HG02973 (cell line): ENCODE measurements at regions not wholly inside any gene's neighbourhood (a gene's known extent, or its start where the extent isn't known, plus 50 kb on each side); places are given as distances from the start of the nearest gene placed in this dataset.

Experiments
- ATAC-seq: cut with Tn5 transposase; IDR thresholded peaks from one replicate; pipeline ENCODE4 v1.9.1; 2021; ENCODE audit warnings: moderate library complexity; ENCODE audit not compliant: unreplicated experiment

DNA sequence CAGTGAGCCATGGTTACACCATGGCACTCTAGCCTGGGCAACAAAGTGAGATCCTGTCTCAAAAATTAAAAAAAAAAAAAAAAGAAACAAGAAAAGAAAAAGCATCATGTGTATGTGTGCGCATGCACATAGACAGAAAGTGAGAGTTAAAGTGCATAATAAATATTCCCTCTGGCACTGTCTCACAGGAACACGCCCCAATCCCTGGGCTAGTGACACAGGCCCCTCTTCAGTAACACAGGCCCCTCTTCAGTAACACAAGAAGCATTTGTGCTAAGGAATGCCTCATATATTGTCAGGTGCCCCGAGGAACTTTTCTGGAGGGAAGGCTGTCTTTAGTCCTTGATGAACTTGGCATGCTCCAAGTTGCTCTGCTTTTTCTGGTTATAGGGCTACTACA lies 57.5 kb downstream of the RPL27A start:
- no peak for ATAC-seq

DNA sequence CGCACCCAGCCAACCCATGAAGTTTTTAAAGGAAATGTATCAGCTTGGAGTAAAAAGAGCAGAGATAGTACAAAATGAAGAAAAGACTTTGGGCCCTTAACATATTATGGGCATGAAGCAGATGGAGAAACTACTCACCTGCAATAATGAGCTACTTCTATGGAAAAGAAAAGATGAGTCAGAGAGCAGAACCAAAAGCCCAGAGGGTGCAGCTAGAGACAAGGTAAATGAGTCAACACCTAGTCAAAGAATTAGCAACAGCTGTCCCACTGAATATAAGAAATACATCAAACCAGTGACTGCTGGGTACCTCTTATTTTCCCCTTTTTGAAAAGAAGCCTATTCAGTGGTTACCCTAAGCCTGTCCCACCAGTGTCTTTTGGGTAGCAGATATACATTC lies 61.8 kb downstream of the RPL27A start:
- ATAC-seq = no peak

DNA sequence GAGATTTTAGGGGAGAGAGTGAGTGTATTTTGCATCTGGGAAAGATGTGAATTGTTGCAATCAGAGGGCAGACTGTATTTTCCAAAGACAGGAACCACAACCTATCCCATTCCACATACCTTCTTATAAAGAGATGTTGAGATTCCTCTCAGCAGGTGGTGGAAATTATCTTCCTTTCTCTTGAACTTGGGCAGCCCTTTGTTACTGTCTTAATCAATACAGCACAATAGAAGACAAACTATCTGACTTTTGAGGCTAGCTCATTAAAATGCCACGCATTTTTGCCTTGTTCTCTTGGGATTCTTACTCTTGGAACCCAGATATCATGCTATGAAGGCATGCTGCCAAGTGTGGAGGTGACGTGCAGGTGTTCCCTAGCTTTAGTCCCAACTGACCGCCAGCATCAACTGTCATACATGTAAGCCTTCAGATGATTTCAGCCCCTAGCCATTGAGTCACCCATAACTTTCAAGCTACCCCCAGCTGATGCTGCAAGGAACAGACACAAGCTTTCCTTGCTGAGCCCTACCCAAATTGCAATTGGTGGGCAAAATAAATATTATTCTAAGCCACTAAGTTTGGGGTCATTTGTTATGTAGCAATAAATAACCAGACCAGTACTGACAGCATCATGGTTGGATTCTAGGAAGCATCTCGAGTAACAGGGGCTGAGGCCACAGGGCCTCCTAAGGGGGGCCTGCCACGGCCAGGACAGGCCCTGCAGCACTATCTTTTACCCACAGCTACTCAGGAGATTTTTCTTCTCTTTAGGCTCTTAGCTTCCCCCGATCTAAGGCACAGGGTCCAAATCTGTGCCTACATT lies 63.0 kb downstream of the RPL27A start:
- no peak for ATAC-seq

DNA sequence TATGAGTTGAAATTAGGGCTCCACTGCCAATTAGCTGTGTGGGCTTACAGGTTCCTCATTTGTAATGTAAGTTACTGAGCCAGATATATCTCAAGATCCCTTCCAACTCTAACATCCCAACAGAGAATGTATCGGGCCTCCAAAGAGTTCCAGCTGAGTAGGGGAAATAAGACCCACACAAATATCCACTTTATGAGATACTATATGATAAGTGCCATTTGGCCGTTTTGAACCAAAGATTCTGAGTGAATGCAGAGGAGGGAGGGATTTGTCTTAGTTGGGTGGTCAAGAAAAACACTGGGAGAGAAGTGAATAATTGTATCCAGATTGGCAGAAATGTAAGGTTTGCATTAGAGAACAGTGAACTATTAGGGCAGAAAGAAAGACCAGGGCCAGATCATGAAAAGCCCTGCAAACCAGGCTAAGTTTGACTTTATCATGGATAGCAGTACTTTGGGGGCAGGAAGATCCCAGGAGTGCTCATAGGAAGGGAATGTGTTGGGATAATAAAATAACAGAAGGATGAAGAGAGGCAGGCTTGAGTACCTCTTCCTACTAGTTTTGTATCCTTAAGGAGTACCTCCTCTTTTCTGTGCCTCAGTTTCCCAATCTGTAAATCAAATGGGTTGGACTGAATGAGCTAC lies 63.9 kb downstream of the RPL27A start:
- no peak for ATAC-seq

DNA sequence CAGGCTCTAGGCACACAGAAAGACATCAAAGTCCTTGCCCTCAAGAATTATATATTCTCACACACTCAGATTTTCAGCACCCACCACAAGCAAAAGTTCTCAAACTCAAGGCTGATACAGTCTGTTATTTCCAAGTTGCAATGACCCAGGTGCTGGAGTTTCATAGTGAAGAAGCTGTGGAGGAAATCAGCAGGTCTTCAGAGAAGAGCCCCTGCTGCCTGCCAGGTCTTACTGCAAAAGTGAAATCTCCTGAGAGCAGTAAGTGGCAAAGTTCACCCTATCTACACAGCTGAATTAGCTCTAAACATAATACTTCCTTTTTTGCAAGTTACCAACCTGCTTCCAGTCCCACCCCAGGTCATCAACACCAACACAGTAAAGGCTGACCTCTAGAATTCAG lies 64.6 kb downstream of the RPL27A start:
- no peak for ATAC-seq

DNA sequence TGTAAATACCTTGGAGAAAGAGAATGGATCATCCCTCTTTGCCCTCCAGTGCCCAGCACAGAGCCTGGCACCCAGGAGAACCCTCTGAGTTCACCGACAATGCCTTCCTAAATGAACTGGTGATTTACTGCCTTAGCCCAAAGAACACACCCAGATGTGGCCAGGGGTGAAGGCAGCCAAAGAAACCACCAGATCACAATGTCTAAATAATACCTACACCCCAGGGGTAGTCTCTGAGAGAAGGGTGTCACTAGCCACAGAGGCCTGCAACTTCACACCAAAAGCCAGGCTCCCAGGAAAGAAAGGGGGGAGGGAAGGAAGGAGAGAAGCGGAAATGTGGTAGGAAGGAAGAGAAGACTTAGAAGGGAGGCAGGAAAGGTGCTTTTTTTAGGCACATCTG lies 65.7 kb downstream of the RPL27A start:
- no peak for ATAC-seq

DNA sequence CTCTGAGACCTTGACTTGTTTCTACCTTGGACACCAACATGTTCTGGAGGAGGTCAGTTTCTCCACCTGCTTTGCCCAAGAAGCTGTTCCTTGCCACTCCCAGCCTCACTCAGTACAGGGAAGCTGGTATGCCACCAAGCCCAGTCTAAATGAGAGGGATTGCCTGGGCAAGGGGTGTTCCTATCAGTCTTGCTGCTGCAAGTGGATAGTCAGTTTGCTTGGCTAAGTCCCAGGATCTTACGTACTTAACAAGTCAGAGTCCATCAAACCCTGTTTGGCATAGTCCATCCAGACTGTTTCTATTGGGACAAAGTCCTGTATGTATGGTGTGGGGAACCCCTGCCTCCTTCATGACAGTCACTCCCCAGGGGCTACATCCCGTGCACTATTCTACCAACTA lies 66.6 kb downstream of the RPL27A start:
- ATAC-seq = no peak

DNA sequence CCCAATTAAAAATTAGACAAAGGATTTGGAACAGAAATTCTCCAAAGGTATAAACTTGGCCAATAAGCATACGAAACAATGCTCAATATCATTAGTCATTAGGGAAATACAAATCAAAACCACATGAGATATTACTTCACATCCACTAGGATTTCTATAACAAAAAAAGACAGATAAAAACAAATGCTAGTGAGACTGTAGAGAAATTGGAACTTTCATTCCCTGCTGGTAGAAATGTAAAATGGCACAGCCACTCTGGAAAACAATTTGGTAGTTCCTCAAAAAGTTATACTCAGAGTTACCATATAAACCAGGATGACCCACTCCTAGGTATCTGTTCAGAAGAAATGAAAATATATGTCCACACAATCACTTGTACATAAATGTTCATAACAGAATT lies 71.6 kb downstream of the RPL27A start:
- no peak for ATAC-seq

DNA sequence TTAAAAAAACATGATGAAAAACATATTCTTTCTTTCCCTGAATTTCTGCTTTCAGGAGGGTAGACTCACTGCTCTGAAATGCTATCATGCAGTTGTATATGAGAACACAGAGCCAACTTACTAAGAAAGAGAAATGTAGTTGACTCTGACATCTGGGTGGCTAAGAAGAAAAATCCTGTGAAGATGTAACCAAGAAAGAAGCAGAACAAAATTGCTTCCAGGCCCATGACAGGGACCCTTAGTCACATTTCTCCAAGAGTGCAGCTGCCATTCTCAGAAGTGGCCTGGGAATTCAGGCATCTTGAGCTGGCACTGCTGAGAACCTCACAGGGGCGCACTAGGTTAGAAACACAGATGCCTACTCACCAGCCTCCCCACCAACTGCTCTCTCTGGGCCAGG lies 73.6 kb downstream of the RPL27A start:
- ATAC-seq = no peak

DNA sequence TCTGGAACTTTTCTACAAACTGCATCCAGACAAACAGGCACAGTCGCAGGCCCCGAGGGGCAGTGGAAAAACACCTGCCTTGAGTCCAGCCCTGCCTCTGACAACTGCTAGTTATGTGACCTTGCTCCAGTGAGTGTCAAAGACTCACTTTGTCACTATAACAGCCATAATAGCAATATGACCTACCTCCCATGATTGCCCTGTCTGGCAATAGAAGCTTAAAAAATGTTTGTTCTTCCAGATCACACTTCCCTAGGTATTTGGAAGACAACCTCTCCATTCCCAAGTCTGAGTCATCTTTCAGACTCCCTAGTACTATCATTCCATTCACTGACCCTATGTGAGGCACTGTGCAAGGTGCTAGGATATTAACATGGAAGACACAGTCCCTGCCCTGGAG lies 74.5 kb downstream of the RPL27A start:
- ATAC-seq = no peak

DNA sequence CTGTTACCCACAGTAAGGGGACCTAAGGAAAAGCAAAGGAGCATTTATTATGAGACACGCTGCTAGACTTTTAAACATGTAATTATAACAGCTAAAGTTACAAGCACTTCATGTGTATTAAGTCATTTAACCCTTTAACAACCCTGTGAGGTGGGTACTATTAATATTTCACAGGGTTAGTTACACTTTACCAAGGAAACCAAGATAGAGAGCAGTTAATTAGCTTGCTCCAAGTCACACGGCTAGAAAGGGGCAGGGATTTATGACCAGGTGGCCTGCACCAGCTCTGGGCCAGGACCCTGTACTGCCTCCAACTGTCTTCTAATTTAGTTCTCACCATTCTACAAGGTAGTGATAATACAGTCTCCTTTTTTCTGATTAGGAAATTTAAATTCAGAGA lies 74.9 kb downstream of the RPL27A start:
- no peak for ATAC-seq

DNA sequence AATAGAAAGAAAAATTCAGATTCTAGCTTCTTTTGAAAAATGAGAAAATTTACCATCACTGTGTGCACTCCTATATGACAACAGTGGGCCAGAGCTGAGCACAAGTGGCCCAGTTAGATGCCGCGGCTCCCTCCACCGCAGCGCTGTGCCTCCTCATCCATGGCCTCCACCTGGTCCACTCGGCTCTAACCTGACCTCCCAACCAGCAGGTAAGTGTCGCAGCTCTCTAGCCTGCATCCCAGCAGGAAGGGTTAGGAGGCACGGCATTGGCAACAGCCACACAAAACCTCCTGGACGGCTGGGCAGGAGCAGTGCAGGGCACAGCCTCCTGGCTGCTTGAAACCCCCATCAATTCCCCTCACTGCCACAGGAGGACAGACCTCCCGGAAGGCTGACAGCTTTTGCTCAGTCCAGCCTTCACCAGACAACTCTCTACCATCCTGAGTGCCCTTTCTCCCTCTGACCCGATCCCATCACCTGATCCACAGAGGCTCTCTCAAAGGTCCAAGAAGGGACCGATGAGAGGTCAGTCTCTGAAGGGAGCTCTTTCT lies 76.1 kb downstream of the RPL27A start:
- ATAC-seq = no peak

DNA sequence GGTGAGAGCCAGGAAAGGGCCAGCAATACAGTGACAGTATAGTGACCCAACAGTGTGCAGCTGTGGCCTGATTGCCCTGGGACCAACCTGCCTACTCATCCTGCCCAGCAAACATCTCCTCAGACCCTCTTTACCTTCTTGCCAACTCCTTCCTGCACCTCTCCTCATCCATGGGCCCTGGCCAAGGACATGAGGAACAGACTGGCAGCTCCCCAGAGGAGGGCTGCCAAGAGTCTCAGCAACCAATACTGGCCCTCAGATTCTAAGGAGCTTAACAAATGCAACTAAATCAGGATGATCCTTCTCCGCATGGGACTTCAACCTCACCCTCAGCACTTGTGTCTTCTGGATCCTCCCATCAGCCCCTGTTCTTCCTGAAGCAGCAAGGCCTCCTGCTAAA lies 77.0 kb downstream of the RPL27A start:
- no peak for ATAC-seq

DNA sequence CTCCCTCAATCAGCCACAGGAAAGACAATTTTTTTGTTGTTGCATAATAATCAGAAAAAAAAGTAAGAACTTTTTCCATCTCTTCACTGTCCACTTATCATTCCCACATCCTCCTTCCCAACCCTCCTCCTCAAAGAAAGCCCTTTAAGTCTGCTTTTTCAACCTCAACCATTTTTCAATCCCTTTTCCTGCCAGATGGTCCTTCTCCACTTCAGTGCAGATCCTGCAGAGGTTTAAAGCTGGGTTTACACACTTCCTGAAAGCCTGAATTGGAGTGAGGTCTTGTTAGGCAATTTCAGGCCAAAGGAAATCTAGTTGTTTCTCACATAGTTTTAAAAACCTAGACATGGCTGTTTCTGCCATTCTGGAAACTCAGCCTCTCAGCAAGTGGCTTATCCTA lies 78.3 kb downstream of the RPL27A start:
- no peak for ATAC-seq

DNA sequence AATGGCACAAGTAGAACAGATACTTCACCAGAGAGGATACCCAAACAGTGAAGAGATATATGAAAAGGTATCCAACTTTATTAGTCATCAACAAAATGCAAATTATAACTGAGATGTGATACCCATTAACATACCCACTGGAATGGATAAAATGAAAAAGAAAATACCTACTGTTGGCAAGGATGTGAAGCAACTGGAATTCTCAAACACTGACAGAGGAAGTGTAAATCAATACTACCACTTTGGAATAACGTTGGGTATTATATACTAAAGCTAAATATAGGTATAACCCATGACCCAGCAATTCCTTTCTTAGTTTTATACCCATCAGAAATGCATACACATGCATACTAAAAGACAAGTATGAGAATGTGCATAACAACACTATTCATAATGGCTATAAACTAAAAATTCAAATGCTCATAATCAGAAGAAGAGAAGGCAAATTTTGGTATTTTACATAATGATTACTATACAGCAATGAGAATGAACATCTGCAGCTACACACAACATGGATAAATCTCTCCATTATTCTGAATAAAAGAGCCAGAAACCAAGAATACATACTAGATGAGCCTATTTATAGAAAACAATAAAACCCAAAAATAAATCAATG lies 80.6 kb downstream of the RPL27A start:
- no peak for ATAC-seq

DNA sequence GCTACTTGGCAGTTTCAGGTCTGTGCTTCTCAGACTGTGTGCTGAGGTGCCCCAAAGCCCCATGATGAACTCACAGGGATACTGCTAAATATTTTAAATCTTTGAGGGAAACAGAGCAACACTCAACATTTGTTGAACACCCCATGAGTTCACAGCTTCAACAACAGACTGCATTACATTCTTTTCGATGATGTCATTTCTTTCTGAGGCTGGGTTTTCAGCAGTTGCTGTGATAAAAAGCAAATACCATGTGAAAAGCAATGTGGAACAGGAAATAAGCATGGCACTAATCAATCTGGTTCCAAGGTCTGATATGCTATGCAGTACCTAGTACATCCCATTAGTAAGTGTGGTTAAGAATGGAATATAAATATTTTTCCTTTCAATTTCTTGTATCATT lies 82.7 kb downstream of the RPL27A start:
- no peak for ATAC-seq

DNA sequence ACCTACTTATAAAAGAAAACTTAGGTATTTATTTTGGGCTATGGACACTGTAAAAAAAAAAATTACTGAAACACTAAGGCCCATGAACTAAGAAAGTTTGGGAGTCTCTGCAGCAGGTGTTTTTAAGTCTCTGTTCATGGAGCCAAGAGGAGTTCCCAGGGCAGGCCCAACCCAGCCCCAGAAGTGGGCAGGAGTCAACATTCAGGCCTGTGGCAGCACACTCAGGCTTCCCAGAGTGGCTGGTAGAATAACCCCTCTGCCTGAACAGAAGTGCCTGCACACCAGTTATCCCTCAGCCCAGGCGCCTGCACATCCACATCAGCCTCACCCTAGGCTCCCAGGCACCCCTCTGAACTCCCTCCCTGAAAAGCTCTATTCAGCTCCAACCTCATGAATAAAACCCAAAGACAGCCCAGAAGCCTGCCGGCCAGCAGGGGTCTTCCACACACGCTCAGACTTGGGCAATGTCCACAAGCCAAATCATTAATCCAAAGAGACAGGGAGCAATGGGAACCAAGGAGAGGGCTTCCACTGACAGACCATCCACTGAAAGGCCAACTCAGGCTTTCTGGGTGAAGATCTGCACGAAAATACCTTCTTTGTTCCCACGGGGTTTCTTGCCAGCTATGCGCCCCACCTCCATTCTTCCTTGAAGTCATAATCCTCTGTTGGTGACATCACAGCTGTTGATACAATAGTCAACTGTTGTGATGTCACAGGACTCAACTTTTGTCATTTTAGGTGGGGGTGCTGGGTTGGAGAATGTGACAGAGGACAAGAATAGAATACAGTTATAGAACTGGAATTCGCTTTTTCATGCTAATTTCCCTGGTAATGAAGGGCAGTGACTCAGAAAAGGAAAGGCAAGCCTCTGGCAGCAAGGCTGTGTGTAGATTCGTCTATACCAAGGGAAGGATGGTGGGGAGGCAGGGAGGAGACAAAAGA lies 83.7 kb downstream of the RPL27A start:
- no peak for ATAC-seq

DNA sequence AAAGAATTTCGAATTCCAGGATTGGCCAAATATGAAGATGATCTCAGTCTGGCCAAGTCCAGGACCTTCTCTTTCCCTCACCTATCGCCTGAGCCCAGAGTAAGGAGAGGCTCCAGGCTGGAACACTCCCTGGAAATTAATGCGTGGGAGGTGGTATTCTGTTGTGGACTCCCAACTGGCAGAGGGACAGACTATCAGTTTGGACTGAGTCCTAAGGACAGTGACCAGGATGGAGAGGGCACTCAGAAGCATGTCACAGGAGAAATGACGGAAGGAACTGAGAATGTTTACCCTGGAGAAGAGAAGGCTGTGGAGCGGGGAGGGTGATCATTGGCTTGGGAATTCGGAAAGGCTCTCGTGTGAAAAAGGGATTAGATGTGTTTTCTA lies 84.4 kb downstream of the RPL27A start:
- ATAC-seq = no peak

DNA sequence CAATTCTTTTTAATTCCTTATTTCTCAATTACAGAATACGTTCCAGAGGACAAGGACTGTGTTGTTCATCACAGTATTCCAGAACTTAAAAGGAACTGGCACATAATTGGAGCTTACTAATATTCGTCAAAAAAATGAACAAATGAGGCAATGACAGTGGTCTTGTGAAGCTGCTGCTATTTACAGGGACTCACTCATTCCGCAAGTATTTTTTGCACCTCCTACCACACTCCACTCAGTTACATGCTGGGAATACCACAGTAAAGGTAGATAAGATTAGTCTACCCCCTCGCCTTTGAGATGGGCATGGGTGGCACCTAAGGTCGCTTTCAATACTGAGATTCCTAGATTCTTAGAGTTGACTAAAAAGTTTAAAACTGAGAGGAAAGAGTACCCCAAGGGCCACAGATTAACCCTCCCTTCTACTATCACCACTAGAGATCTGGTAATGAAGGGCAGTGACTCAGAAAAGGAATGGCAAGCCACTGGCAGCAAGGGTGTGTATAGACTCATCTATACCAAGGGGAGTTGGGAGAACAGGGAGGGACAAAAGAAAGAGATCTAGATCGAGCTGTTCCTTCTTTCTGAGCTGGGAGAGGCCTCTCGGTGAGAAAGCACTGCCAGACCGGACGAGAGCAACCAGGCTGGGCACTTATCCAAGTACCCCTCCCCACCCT lies 85.0 kb downstream of the RPL27A start:
- no peak for ATAC-seq

DNA sequence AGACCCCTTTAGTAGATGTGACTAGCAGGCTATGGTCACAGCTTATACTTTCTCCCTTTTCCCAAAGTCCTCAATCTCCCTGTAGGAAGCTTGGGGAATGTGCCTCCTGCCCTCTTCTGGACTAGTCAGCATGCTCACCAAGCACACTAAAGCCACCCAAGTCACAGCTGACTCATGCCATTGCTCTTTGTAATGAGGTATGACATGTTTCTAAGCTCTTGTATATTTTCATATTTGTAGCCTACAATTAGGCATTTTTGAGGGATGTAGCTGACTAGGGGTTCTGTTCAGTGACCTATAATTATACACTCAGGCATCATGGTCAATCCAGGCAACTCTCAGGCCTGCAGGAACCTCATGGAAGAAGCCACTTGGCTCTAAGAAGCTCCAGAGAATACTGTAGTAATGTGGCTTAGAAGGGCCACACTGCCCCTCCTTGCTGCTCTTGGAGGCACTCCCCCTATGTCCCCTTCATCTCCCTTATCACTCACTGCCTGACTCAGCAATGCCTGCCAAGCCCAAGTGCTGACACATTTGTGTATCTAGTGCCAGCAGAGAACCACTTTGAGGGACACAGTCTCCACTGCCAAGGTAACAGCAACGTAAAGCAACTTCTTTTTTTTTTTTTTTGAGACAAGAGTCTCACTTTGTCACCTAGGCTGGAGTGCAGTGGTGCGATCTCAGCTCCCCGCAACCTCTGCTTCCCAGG lies 86.2 kb downstream of the RPL27A start:
- no peak for ATAC-seq
